Sigmoid colon (tissue), 4 donors: ENCODE measurements at regions not wholly inside any gene's neighbourhood (a gene's known extent, or its start where the extent isn't known, plus 50 kb on each side); places are given as distances from the start of the nearest gene placed in this dataset.
"Not testable (repeated sequence)": the region's sequence is repeated elsewhere in the genome, so short reads cannot be mapped to it uniquely, and the experiment has no call there.

Experiments
- EP300 ChIP-seq, 4 donors: sonication (generic); formaldehyde crosslinking; IDR thresholded peaks; one replicate each; pipeline ENCODE4 v1.6.1; 2017; ENCODE audit warnings: antibody characterized with exemption in 4 of 4
- POLR2AphosphoS5 ChIP-seq, 4 donors: sonication (generic); formaldehyde crosslinking; IDR thresholded peaks; one replicate each; pipeline ENCODE4 v1.6.1; 2017; ENCODE audit warnings: antibody characterized with exemption in 4 of 4
- TF ChIP-seq, protein P1 (sequence below), 4 experiments: fragments of 450-650 bp in 3 of 4; fragments of 200-600 bp in 1 of 4; IDR thresholded peaks; one replicate each; pipeline ENCODE4 v1.5.1; 2016 to 2019; ENCODE audit warnings: antibody characterized with exemption in 4 of 4, mild to moderate bottlenecking in 3 of 4, moderate library complexity in 2 of 4

DNA sequence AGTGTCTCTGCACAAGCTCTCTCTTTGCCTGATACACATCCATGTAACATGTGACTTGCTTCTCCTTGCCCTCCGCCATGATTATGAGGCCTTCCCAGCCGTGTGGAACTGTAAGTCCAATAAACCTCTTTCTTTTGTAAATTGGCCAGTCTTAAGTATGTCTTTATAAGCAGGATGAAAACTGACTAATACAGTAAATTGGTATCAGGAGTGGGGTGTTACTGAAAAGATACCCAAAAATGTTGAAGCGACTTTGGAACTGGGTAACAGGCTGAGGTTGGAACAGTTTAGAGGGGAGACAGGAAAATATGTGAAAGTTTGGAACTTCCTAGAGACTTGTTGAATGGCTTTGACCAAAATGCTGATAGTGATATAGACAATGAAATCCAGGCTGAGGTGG is 346.9 kb downstream of the ZNF248 start:
- TF ChIP-seq, protein P1, sequence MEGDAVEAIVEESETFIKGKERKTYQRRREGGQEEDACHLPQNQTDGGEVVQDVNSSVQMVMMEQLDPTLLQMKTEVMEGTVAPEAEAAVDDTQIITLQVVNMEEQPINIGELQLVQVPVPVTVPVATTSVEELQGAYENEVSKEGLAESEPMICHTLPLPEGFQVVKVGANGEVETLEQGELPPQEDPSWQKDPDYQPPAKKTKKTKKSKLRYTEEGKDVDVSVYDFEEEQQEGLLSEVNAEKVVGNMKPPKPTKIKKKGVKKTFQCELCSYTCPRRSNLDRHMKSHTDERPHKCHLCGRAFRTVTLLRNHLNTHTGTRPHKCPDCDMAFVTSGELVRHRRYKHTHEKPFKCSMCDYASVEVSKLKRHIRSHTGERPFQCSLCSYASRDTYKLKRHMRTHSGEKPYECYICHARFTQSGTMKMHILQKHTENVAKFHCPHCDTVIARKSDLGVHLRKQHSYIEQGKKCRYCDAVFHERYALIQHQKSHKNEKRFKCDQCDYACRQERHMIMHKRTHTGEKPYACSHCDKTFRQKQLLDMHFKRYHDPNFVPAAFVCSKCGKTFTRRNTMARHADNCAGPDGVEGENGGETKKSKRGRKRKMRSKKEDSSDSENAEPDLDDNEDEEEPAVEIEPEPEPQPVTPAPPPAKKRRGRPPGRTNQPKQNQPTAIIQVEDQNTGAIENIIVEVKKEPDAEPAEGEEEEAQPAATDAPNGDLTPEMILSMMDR (IDR thresholded peaks at IDR 0.05) = not testable (repeated sequence)
- not testable (repeated sequence) for TF ChIP-seq POLR2AphosphoS5, EP300 (IDR thresholded peaks at IDR 0.05)
